ENCODE measurements at regions not wholly inside any gene's neighbourhood (a gene's known extent, or its start where the extent isn't known, plus 50 kb on each side); places are given as distances from the start of the nearest gene placed in this dataset.

- no peak for TF ChIP-seq CTCF (IDR thresholded peaks at IDR 0.05)
- no peak for TF ChIP-seq POLR2AphosphoS5 (IDR thresholded peaks at IDR 0.05)
- no peak for TF ChIP-seq POLR2A (IDR thresholded peaks at IDR 0.05)
These were observed 80.5 kb upstream of the PRMT6 start for GRCh38 chr1:106975944-106976343.
